Esophagus (tissue), 2 donors: ENCODE measurements at regions not wholly inside any gene's neighbourhood (a gene's known extent, or its start where the extent isn't known, plus 50 kb on each side); places are given as distances from the start of the nearest gene placed in this dataset.

ENCODE experiments used
- H3K27ac ChIP-seq, 2 donors: one replicate each; pipeline ENCODE4 v1.5.1; 2013; ENCODE audit warnings: low read depth in 2 of 2, mild to moderate bottlenecking in 2 of 2, inconsistent platforms in 1 of 2, low read length in 1 of 2, moderate library complexity in 1 of 2
- H3K27me3 ChIP-seq, 2 donors: one replicate each; pipeline ENCODE4 v1.6.1; 2013; ENCODE audit warnings: low read length in 2 of 2, control low read depth in 1 of 2, mild to moderate bottlenecking in 1 of 2; ENCODE audit not compliant: insufficient read depth in 2 of 2, control insufficient read depth in 1 of 2
- H3K36me3 ChIP-seq, 2 donors: one replicate each; pipeline ENCODE4 v1.6.1; 2013; ENCODE audit warnings: low read length in 1 of 2; ENCODE audit not compliant: control insufficient read depth in 2 of 2, insufficient read depth in 2 of 2
- H3K4me1 ChIP-seq, 2 donors: one replicate each; pipeline ENCODE4 v1.6.1; 2013; ENCODE audit warnings: low read length in 1 of 2; ENCODE audit not compliant: control insufficient read depth in 2 of 2, insufficient read depth in 2 of 2
- H3K4me3 ChIP-seq, 2 donors: one replicate each; pipeline ENCODE4 v1.5.1; 2013; ENCODE audit warnings: low read length in 2 of 2, mild to moderate bottlenecking in 2 of 2, low read depth in 1 of 2, moderate library complexity in 1 of 2
- H3K9me3 ChIP-seq, 2 donors: one replicate each; pipeline ENCODE4 v1.6.1; 2013; ENCODE audit warnings: mild to moderate bottlenecking in 2 of 2, low read depth in 1 of 2, low read length in 1 of 2, moderate library complexity in 1 of 2; ENCODE audit not compliant: control insufficient read depth in 2 of 2, insufficient read depth in 1 of 2
- WGBS, 2 donors: extraction: QIAGEN DNeasy Blood & Tissue Kit; methylation state at CpG; one replicate each; pipeline ENCODE4 v1.1.7; 2013; 5-methylcytosine and 5-hydroxymethylcytosine counted together
- donor health status: healthy with polysubstance abuse.
- donor health status: Bipolar disorder and iron deficiency.

DNA sequence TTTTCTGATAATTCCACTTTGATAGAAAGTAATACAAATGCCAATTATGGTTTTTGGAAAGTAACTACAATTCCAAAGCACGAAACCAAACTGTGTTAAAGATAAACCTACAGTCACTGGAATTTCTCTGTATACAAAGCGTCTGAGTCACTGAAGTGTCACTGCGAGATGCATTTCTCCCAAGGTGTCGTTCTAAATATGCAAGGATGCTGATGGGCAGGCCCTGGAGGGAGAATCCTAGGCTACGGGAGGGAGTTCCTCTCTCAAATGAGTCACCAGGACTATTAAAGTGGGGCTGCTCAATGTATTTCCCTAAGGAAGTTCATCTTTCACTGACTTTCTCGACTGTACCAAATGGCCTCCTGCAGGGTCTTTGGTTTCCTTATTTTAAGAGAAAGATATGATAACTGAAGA lies 163.8 kb upstream of the STK17B start:
- Histone ChIP-seq H3K36me3 (no peaks in the 10 kb centered on the region), H3K4me3 (no peak overlapping the region), H3K9me3 (no peaks in the 10 kb centered on the region), H3K27ac (no peak overlapping the region), H3K4me1 (peaks cover 0 to 2% of the 10 kb centered on the region in 2 donors), H3K27me3 (no peaks in the 10 kb centered on the region)
- 55 to 56% methylated on average over 6 of the region's 6 CpGs for WGBS, 2 donors

DNA sequence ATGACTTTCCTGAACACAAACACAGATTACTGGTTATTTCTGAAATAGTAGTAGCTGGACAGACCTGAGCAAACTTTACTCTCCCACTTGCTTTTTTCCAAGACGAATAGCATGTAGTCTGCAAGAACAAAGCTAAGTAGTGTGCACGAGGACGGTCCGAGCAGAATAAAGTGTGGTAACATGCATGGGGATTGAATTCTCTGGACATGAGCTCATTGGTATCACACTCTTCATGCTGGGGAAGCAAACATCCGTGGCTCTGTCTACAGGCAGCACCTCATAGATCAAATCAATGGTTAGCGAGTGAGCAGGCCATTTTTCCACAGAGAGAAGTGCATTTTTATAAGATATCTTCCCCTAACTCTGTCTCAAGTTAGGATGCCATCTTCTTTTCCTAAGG lies 164.8 kb upstream of the STK17B start:
- H3K9me3 ChIP-seq, result no peaks in the 10 kb centered on the region
- H3K27ac ChIP-seq, result no peak overlapping the region
- H3K27me3 ChIP-seq, result no peaks in the 10 kb centered on the region
- no peak overlapping the region for H3K4me3 ChIP-seq
- 85 to 90% methylated on average over 6 of the region's 6 CpGs for WGBS, 2 donors
- H3K4me1 ChIP-seq, result peaks cover 0 to 2% of the 10 kb centered on the region in 2 donors
- H3K36me3 ChIP-seq, result no peaks in the 10 kb centered on the region

DNA sequence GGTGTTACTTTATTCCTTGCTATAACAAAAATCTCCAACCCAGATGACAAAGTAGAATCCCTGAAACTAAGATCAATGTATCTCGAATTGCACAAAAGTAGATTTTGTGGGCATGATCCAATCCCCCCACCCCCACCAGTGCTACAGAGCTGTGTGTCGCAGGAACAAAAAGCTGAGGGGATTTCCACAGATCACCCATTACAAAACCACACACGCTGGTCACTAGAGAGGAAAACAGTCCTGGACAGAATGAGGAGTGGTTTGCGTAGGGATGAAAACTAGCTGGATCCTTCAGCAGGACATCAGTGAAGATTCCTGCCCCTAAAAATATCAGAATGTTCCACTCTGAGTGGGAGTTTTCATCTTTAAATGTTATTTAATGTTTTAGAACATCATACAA lies 165.3 kb upstream of the STK17B start:
- no peaks in the 10 kb centered on the region for H3K4me1 ChIP-seq
- 59 to 76% methylated on average over 4 of the region's 4 CpGs for WGBS, 2 donors
- H3K27me3 ChIP-seq, result no peaks in the 10 kb centered on the region

DNA sequence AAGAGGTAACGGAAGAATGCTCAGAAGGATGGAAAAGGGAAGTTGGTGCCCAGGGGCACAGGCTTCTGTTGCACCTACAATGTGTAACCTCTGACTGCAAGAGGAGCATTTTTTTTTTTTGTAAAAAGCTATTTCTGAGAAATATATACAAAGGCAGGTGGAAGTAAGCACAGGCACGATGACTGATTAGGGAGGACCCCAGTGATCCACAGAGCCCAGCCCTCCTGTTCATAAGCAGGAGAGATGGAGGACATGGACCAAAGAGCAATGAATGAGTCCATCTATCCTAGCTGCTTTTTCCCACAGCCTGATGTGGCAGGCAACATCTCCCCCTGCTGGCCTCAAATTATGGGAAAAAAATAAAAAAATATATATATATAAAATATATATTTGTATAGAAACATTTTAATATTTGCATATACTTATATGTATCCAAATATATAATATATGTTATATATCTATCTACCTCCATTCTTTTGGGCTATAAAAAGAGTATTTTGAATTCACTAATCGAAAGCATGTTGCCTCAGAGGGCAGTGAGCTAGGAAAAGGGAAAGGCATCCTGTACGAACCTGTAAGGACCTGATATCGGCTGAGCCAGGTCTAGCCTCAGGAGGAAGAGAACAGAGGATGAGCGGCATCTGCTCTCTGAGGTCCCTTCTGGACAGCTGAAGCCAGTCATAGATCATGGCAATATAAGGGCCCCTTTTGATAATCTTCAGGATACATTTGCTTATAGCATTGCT lies 166.0 kb upstream of the STK17B start:
- Histone ChIP-seq H3K4me1 (no peaks in the 10 kb centered on the region), H3K9me3 (no peaks in the 10 kb centered on the region), H3K27ac (no peak overlapping the region), H3K27me3 (no peaks in the 10 kb centered on the region), H3K4me3 (no peak overlapping the region), H3K36me3 (no peaks in the 10 kb centered on the region)
- 51 to 62% methylated on average over 6 of the region's 6 CpGs for WGBS, 2 donors

More for the DNA sequence above, 165.3 kb upstream of the STK17B start:
- no peaks in the 10 kb centered on the region for H3K9me3 ChIP-seq
- H3K4me3 ChIP-seq, result no peak overlapping the region
- H3K27ac ChIP-seq, result no peak overlapping the region
- no peaks in the 10 kb centered on the region for H3K36me3 ChIP-seq

DNA sequence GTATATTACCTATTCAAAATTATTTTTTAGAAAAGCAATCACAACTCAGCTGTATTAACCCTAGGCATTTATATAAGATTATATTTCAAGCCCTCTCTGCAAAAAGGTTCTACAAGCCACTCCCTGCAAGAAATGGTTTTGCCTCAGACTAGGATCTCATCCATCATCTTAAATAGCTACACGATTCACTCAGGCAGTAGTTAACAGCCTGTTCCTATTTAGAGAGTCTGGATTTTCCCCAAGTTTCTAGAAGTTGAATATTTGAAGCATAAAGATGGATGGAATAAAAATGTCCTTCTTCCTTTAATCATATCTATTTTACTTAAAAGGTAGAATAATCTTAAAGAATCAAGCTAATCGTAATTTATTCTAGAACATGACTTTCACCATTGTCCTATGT lies 167.1 kb upstream of the STK17B start:
- Histone ChIP-seq H3K9me3 (no peaks in the 10 kb centered on the region), H3K27ac (no peak overlapping the region), H3K4me3 (no peak overlapping the region), H3K4me1 (no peaks in the 10 kb centered on the region), H3K27me3 (no peaks in the 10 kb centered on the region), H3K36me3 (no peaks in the 10 kb centered on the region)
- 57 to 58% methylated on average over 2 of the region's 2 CpGs for WGBS, 2 donors

DNA sequence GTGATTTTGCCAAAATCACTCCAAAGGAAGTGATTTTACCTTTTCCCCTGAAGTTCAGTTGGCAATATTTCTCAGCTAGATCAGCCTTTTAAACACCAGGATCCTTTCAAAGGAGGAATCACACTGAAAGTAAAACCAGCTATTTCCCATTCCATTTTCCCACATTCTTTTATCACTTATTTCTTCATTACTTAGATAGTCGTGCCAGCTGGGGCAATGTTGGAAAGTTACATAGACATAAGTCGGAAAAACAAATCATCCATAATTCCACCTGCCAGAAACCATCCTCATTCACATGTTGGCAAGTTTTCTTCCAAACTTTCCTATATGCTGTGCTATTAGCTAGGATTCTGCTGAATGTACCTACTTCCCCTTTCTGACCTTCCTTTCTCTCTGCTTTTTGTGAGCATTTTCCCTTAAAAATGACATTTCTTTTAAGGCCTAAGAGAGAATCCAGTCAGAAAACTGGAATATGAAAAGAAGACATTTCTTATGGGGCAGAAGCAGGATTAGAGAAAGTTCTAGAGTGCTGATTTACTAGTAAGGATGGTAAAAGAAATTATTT lies 170.0 kb upstream of the STK17B start:
- no peaks in the 10 kb centered on the region for H3K4me1 ChIP-seq
- no peaks in the 10 kb centered on the region for H3K9me3 ChIP-seq
- no peak overlapping the region for H3K27ac ChIP-seq
- H3K36me3 ChIP-seq, result no peaks in the 10 kb centered on the region
- WGBS, 2 donors, result 71 to 73% methylated on average over 2 of the region's 2 CpGs
- H3K27me3 ChIP-seq, result no peaks in the 10 kb centered on the region
- no peak overlapping the region for H3K4me3 ChIP-seq

DNA sequence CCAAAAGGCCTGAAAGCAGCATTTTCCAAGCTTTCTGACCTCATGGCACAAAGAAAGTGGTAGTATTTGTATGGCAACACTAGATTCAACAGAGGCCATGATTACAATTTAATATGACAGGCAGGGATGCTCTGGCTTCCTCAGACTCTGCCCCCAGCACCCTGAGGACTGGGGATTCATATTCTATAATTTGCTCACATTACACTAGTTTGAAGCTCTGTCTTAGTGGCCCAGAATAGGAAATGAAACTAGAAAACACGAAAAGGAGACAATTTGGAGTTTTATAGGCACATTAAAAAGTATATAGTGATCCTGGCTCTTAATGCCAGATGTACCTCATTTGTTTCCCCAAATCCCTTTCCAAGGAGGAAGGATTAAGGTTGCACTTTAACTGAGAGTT lies 173.0 kb upstream of the STK17B start:
- 73 to 74% methylated on average over 1 of the region's 1 CpG for WGBS, 2 donors

DNA sequence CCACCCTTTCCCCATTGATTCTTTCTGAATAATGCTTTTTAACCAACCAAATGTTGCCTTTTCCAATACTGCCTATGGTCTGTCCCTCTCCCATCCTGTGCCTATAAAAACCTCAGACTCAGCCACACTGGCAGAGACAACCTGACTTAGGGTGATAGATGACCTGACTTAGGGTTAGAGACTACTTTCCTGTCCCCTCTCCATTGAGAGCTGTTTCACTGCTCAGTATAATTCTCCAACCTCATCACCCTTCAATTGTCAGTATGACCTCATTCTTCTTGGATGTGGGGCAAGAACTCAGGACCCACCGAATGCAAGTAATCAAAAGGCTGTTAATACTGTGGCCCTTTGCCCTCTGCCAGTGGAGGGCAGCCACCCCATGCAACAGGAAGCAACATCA lies 182.3 kb upstream of the STK17B start:
- Histone ChIP-seq H3K27ac (no peak overlapping the region), H3K27me3 (no peaks in the 10 kb centered on the region), H3K9me3 (peaks cover 0 to 5% of the 10 kb centered on the region in 2 donors), H3K4me3 (no peak overlapping the region), H3K4me1 (peaks cover 0 to 5% of the 10 kb centered on the region in 2 donors), H3K36me3 (no peaks in the 10 kb centered on the region)
- 88 to 92% methylated on average over 1 of the region's 1 CpG for WGBS, 2 donors

More for the DNA sequence above, 173.0 kb upstream of the STK17B start:
- Histone ChIP-seq H3K4me1 (no peaks in the 10 kb centered on the region), H3K36me3 (no peaks in the 10 kb centered on the region), H3K27me3 (no peaks in the 10 kb centered on the region), H3K4me3 (no peak overlapping the region), H3K9me3 (no peaks in the 10 kb centered on the region), H3K27ac (no peak overlapping the region)

DNA sequence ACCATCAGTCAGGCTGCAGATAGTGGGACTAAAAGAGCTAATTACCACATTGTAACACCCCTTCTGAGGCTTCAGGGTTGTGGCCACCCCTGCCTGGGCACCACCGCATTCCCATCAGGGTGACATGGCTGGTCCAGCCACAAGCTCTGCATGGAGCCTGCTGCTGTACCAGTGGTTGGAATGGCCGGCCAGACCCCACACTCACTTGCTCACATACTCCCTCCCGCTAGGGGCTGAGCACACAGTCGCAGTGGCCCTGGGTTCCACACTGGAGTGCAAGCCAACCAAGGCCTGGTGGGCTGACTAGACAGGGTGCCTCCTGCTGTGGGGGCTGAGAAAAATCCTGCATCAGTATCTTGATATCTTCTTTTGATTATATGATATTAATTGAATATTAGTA lies 182.8 kb upstream of the STK17B start:
- no peak overlapping the region for H3K4me3 ChIP-seq
- H3K4me1 ChIP-seq, result peaks cover 0 to 5% of the 10 kb centered on the region in 2 donors
- H3K27me3 ChIP-seq, result no peaks in the 10 kb centered on the region
- H3K27ac ChIP-seq, result no peak overlapping the region
- no peaks in the 10 kb centered on the region for H3K36me3 ChIP-seq
- H3K9me3 ChIP-seq, result peaks cover 0 to 5% of the 10 kb centered on the region in 2 donors
- 96% methylated on average over 4 of the region's 4 CpGs for WGBS, 2 donors

DNA sequence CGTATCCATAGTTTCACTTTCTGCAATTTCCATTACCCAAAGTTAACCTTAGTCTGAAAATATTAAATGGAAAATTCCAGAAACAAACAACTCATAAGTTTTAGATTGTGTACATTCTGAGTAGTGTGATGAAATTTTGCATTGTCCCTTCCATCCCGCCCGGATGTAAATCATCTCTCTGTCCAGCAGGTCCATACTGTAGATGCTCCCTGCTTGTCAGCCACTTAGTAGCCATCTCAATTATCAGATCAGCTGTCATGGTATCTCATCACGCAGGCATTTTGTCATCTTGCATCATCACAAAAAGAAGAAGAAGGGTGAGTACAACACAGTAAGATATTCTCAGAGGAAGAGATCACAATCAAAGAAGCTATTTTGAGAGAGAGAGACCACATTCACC lies 185.0 kb upstream of the STK17B start:
- peaks cover 0 to 5% of the 10 kb centered on the region in 2 donors for H3K4me1 ChIP-seq
- 82 to 83% methylated on average over 4 of the region's 4 CpGs for WGBS, 2 donors
- no peaks in the 10 kb centered on the region for H3K36me3 ChIP-seq
- H3K27me3 ChIP-seq, result peaks cover 0 to 2% of the 10 kb centered on the region in 2 donors
- H3K9me3 ChIP-seq, result peaks cover 0 to 5% of the 10 kb centered on the region in 2 donors
- H3K27ac ChIP-seq, result no peak overlapping the region
- H3K4me3 ChIP-seq, result no peak overlapping the region
